ENCODE measurements at regions not wholly inside any gene's neighbourhood (a gene's known extent, or its start where the extent isn't known, plus 50 kb on each side); places are given as distances from the start of the nearest gene placed in this dataset.

DNA sequence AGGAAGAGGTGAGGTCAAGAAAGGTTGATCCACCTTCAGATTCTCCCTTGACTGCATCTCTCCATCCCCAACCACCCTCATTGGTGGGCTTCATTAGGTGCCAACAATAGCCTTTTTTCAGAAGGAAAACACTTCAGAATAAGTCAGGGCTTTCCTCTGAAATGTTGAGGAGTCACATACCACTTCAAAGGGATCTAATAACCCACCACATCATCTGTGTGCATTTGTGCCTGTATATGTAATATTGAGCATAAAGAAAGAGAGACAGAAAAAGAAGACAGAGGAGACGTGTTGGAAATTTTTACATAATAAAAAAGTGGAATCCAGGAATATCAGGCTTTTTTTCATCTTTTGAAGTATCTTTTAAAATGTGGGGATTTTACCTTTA is 209.1 kb upstream of the SLC7A11 start:
- DNase-seq (ENCODE audit: extremely low spot score, unreplicated experiment), result no peak
- H3K27ac Mint-ChIP-seq, result no peak overlapping the region

DNA sequence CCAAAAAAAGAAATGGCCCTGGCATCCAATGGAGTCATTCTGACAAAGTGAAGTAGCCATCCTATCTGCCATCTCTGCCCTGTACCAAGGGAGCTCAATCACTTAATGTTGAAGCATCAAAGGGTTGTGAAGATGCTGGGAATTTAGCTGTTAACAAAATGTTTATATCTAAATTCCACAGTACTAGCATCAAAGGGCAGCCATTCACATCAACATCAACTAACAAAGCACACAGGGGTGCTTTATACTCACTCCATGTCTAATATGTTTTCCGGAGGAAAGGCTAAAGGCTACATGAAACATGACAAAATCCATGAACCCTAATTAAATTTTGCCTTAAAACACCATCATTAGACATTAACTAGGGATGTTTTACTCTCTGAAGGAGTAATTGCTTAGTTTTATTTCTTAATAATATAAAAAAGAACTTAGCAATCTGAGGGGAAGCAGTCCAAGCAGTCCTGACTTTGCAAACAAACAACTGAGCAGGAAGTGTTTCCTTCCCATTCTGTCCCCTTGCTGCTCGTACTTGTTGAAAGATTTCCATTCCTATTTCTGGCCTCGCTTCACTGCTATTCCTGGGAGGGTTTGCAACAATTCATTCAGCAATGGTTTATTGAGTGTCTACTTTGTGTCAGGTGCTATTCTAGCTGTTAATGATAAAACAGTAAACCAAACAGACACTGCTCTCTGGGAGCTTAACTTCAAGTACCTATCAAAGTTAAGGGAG is 208.6 kb upstream of the SLC7A11 start:
- H3K9me3 Mint-ChIP-seq, result peaks cover 2% of the 10 kb centered on the region
- H3K4me3 Mint-ChIP-seq, result no peak overlapping the region
- no peak overlapping the region for H3K27ac Mint-ChIP-seq
- H3K36me3 Mint-ChIP-seq, result no peaks in the 10 kb centered on the region
- H3K4me1 Mint-ChIP-seq (ENCODE audit: unreplicated experiment), result peaks cover 12% of the 10 kb centered on the region
- TF ChIP-seq, protein P1, sequence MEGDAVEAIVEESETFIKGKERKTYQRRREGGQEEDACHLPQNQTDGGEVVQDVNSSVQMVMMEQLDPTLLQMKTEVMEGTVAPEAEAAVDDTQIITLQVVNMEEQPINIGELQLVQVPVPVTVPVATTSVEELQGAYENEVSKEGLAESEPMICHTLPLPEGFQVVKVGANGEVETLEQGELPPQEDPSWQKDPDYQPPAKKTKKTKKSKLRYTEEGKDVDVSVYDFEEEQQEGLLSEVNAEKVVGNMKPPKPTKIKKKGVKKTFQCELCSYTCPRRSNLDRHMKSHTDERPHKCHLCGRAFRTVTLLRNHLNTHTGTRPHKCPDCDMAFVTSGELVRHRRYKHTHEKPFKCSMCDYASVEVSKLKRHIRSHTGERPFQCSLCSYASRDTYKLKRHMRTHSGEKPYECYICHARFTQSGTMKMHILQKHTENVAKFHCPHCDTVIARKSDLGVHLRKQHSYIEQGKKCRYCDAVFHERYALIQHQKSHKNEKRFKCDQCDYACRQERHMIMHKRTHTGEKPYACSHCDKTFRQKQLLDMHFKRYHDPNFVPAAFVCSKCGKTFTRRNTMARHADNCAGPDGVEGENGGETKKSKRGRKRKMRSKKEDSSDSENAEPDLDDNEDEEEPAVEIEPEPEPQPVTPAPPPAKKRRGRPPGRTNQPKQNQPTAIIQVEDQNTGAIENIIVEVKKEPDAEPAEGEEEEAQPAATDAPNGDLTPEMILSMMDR (conservative IDR thresholded peaks at IDR 0.05), result no peak
- H3K27me3 Mint-ChIP-seq, result no peaks in the 10 kb centered on the region
- DNase-seq (ENCODE audit: extremely low spot score, unreplicated experiment), result no peak

More for the DNA sequence above, 209.1 kb upstream of the SLC7A11 start:
- H3K4me1 Mint-ChIP-seq (ENCODE audit: unreplicated experiment), result peaks cover 12% of the 10 kb centered on the region
- H3K27me3 Mint-ChIP-seq, result no peaks in the 10 kb centered on the region
- no peak overlapping the region for H3K4me3 Mint-ChIP-seq
- TF ChIP-seq, protein P1 (conservative IDR thresholded peaks at IDR 0.05), result no peak
- H3K36me3 Mint-ChIP-seq, result no peaks in the 10 kb centered on the region
- peaks cover 5% of the 10 kb centered on the region for H3K9me3 Mint-ChIP-seq

DNA sequence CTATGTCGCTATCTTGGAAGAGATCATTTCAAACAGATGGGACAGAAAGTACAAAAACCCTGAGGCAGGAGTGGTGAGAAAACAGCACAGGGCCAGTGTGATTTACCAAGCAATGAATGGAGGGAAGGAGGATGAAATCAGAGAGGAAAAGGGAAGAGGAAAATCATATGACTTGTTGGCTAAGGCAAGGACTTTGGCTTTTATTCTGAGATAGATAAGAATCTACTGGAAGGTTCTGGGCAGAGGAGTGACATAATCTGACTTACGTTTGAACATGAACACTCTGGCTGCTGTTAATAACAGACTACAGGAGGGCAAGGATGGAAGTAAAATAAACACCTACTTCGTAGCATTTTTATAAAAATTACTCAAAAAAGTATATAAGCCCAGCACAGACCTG is 207.8 kb upstream of the SLC7A11 start:
- Mint-ChIP-seq H3K9me3 (no peaks in the 10 kb centered on the region), H3K27ac (no peak overlapping the region), H3K27me3 (no peaks in the 10 kb centered on the region), H3K4me3 (no peak overlapping the region), H3K4me1 (ENCODE audit: unreplicated experiment) (peaks cover 16% of the 10 kb centered on the region), H3K36me3 (no peaks in the 10 kb centered on the region)
- TF ChIP-seq, protein P1 (conservative IDR thresholded peaks at IDR 0.05), result no peak
- DNase-seq (ENCODE audit: extremely low spot score, unreplicated experiment), result no peak

DNA sequence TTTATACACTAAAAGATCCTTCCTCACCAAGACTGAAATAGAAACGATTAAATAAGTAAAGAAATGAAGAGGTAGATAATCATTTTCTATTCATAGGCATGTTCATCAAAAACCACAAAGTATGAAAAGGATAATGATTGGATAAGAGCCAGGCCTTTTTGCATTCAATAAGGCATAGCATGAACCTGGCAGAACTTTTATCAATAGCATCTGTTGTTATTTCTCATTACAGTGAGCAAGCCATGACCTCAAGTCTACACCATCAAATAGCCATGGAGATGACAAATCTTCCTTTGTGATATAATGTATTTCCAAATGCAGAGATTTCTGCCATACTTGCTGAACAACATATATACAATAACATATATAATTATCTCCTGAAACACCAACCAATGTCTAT is 206.0 kb upstream of the SLC7A11 start:
- H3K27ac Mint-ChIP-seq, result no peak overlapping the region
- no peak overlapping the region for H3K4me3 Mint-ChIP-seq
- TF ChIP-seq, protein P1 (conservative IDR thresholded peaks at IDR 0.05), result no peak
- H3K9me3 Mint-ChIP-seq, result peaks cover 2% of the 10 kb centered on the region
- DNase-seq (ENCODE audit: extremely low spot score, unreplicated experiment), result no peak
- H3K36me3 Mint-ChIP-seq, result no peaks in the 10 kb centered on the region
- H3K4me1 Mint-ChIP-seq (ENCODE audit: unreplicated experiment), result peaks cover 16% of the 10 kb centered on the region
- no peaks in the 10 kb centered on the region for H3K27me3 Mint-ChIP-seq

DNA sequence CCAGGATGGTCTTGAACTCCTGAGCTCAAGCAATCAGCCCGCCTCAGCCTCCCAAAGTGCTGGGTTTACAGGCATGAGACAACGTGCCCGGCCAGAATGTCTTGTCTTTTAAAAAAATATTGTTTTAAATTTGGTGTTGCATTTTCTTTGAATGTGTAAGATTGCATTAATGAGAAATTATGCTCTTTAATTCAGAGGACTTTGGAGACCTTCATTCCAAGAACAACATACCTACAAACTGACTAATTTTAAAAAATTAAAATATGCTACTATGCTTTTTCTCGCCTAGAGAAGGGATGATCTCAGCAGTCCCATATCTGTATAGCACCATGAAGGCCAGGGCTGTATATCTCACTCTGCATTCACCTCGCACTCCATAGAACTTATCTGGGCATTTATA is 204.3 kb upstream of the SLC7A11 start:
- Mint-ChIP-seq H3K36me3 (no peaks in the 10 kb centered on the region), H3K4me1 (ENCODE audit: unreplicated experiment) (peaks cover 9% of the 10 kb centered on the region), H3K9me3 (peaks cover 4% of the 10 kb centered on the region), H3K27me3 (no peaks in the 10 kb centered on the region), H3K27ac (no peak overlapping the region), H3K4me3 (no peak overlapping the region)
- TF ChIP-seq, protein P1 (conservative IDR thresholded peaks at IDR 0.05), result no peak
- DNase-seq (ENCODE audit: extremely low spot score, unreplicated experiment), result no peak

Measured in type B pancreatic cell (in vitro differentiated cells).